GM12864 (cell line): ENCODE measurements at regions not wholly inside any gene's neighbourhood (a gene's known extent, or its start where the extent isn't known, plus 50 kb on each side); places are given as distances from the start of the nearest gene placed in this dataset.

Source experiments
- DNase-seq: peaks from one replicate; pipeline ENCODE4 v3.0.0-alpha.2; 2011; ENCODE audit warnings: low read depth
- H3K4me3 ChIP-seq: 2 replicates; pipeline ENCODE4 v1.5.1; 2011; ENCODE audit warnings: mild to moderate bottlenecking, low read depth, low read length, control low read depth
- TF ChIP-seq, protein P1 (sequence below): IDR thresholded peaks from 2 replicates; pipeline ENCODE4 v1.5.1; 2011; ENCODE audit warnings: low read depth, mild to moderate bottlenecking, moderate library complexity, low read length, control low read depth, inconsistent platforms; ENCODE audit errors: missing control alignments

DNA sequence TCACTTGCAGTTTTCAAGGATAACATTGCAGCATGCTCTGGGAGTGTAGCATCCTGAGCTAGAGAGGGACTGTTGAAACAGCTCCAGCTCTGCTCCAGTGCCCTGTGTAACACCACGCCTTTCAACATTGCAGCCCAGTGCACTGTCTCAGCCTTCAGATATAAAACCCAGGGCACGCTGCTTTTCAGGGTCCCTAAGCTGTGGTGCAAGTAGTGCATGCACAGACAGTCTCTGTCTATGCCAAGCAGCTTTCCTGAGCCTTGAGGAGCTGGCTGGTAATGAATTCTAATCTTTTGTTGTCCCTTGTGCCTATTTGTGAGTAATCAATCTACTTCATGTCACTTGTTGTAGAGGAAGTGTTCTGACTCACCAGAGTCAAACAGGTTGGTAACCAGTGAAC lies 897.0 kb downstream of the ARAP2 start:
- TF ChIP-seq, protein P1, sequence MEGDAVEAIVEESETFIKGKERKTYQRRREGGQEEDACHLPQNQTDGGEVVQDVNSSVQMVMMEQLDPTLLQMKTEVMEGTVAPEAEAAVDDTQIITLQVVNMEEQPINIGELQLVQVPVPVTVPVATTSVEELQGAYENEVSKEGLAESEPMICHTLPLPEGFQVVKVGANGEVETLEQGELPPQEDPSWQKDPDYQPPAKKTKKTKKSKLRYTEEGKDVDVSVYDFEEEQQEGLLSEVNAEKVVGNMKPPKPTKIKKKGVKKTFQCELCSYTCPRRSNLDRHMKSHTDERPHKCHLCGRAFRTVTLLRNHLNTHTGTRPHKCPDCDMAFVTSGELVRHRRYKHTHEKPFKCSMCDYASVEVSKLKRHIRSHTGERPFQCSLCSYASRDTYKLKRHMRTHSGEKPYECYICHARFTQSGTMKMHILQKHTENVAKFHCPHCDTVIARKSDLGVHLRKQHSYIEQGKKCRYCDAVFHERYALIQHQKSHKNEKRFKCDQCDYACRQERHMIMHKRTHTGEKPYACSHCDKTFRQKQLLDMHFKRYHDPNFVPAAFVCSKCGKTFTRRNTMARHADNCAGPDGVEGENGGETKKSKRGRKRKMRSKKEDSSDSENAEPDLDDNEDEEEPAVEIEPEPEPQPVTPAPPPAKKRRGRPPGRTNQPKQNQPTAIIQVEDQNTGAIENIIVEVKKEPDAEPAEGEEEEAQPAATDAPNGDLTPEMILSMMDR, result no peak
- no peak overlapping the region for H3K4me3 ChIP-seq
- DNase-seq, result no peak

GRCh38 chr4:35358001-35358584 lies 886.2 kb downstream of the ARAP2 start:
- H3K4me3 ChIP-seq, result no peak overlapping the region
- DNase-seq, result no peak
- TF ChIP-seq, protein P1, result no peak

DNA sequence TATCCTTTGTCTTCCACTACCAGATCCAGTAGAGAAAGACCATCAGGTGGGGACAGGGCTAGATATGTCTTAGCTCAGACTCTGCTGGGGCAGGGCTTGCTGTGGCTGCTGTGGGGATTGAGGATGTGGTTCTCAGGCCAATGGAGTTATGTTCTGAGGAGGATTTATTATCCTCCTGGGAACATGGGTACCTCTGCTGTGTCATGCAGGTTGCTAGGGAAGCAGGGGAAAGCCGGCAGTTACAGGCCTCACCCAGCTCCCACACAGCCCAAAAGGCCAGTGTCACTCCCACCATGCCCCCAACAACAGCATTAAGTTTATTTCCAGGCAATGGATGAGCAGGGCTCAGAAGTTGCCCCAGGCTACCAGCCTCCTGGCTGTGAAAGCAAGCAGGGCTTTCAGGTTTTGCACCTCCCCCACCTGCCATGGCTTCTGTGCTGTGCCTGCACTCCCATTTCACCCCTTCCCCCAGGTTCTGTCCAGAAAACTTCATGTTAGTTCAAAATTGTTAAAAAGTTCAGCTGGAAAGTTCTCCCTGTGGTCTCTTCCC lies 879.9 kb downstream of the ARAP2 start:
- TF ChIP-seq, protein P1, result no peak
- H3K4me3 ChIP-seq, result no peak overlapping the region
- DNase-seq, result no peak

- no peak overlapping the region for H3K4me3 ChIP-seq
- TF ChIP-seq, protein P1, result no peak
- DNase-seq, result no peak
Observed at GRCh38 chr4:35365186-35365585, 879.1 kb downstream of the ARAP2 start.

- DNase-seq, result no peak
- TF ChIP-seq, protein P1, result no peak
- H3K4me3 ChIP-seq, result no peak overlapping the region
Observed at GRCh38 chr4:35399912-35400311, 844.4 kb downstream of the ARAP2 start.

GRCh38 chr4:35423104-35423503 lies 821.2 kb downstream of the ARAP2 start:
- DNase-seq, result no peak
- TF ChIP-seq, protein P1, result no peak
- H3K4me3 ChIP-seq, result no peak overlapping the region

DNA sequence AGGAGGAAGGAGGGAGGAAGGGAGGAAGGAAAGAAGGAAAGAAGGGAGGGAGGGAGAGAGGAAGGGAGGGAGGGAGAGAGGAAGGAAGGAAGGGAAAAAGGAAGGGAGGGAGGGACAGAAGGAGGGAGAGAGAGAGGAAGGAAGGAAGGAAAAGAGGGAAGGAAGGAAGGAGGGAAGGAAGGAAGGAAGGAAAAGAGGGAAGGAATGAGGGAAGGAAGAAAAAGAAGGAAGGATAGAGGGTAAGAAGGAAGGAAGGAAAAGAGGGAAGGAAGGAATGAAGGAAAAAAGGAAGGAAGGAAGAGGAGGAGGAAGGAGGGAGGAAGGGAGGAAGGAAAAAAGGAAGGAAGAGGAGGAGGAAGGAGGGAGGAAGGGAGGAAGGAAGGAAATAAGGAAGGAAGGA lies 796.8 kb downstream of the ARAP2 start:
- no peak for DNase-seq
- TF ChIP-seq, protein P1, result no peak
- H3K4me3 ChIP-seq, result no peak overlapping the region
